ENCODE measurements at regions not wholly inside any gene's neighbourhood (a gene's known extent, or its start where the extent isn't known, plus 50 kb on each side); places are given as distances from the start of the nearest gene placed in this dataset.

GRCh38 chr3:3603351-3603750 is 195.9 kb upstream of the LRRN1 start:
- H3K9me3 ChIP-seq (ENCODE audit: insufficient read depth, low read length) = no peaks in the 10 kb centered on the region
- TF ChIP-seq CTCF (IDR thresholded peaks at IDR 0.05; ENCODE audit: low read depth, low read length) (no peak), EZH2phosphoT487 (IDR thresholded peaks at IDR 0.05; ENCODE audit: low read depth) (no peak)
- H3K4me1 ChIP-seq (ENCODE audit: low read length) = no peaks in the 10 kb centered on the region
- no peak overlapping the region for H3K4me3 ChIP-seq (ENCODE audit: low read length)
- 0 out of 2 replicates have a peak, but pooled peaks cover 7% of the 10 kb centered on the region for H3K27me3 ChIP-seq (ENCODE audit: low read depth, low read length)
- H2AFZ ChIP-seq (ENCODE audit: low read depth, low read length) = no peak overlapping the region
- H4K20me1 ChIP-seq (ENCODE audit: insufficient read depth, low read length) = no peaks in the 10 kb centered on the region
- H3K27ac ChIP-seq (ENCODE audit: low read length) = no peak overlapping the region
- H3K79me2 ChIP-seq (ENCODE audit: low read length) = no peaks in the 10 kb centered on the region
- no peak overlapping the region for H3K4me2 ChIP-seq (ENCODE audit: low read length)
- no peaks in the 10 kb centered on the region for H3K36me3 ChIP-seq (replicated peaks; ENCODE audit: low read depth, low read length)
- no peak overlapping the region for H3K9ac ChIP-seq (ENCODE audit: low read length)

GRCh38 chr3:3600665-3601340 is 198.4 kb upstream of the LRRN1 start:
- H3K9ac ChIP-seq (ENCODE audit: low read length) = no peak overlapping the region
- no peak overlapping the region for H3K4me2 ChIP-seq (ENCODE audit: low read length)
- H4K20me1 ChIP-seq (ENCODE audit: insufficient read depth, low read length) = no peaks in the 10 kb centered on the region
- no peak overlapping the region for H3K4me3 ChIP-seq (ENCODE audit: low read length)
- no peaks in the 10 kb centered on the region for H3K27me3 ChIP-seq (ENCODE audit: low read depth, low read length)
- no peak overlapping the region for H2AFZ ChIP-seq (ENCODE audit: low read depth, low read length)
- no peaks in the 10 kb centered on the region for H3K79me2 ChIP-seq (ENCODE audit: low read length)
- H3K9me3 ChIP-seq (ENCODE audit: insufficient read depth, low read length) = no peaks in the 10 kb centered on the region
- TF ChIP-seq EZH2phosphoT487 (IDR thresholded peaks at IDR 0.05; ENCODE audit: low read depth) = no peak
- no peak for TF ChIP-seq CTCF (IDR thresholded peaks at IDR 0.05; ENCODE audit: low read depth, low read length)
- no peak overlapping the region for H3K27ac ChIP-seq (ENCODE audit: low read length)
- no peaks in the 10 kb centered on the region for H3K4me1 ChIP-seq (ENCODE audit: low read length)
- no peaks in the 10 kb centered on the region for H3K36me3 ChIP-seq (replicated peaks; ENCODE audit: low read depth, low read length)

GRCh38 chr3:3599016-3599415 is 200.2 kb upstream of the LRRN1 start:
- TF ChIP-seq EZH2phosphoT487 (IDR thresholded peaks at IDR 0.05; ENCODE audit: low read depth) = no peak
- TF ChIP-seq CTCF (IDR thresholded peaks at IDR 0.05; ENCODE audit: low read depth, low read length) = no peak

GRCh38 chr3:3594986-3595385 is 204.2 kb upstream of the LRRN1 start:
- H3K4me2 ChIP-seq (ENCODE audit: low read length) = no peak overlapping the region
- H3K9ac ChIP-seq (ENCODE audit: low read length) = no peak overlapping the region
- no peaks in the 10 kb centered on the region for H3K9me3 ChIP-seq (ENCODE audit: insufficient read depth, low read length)
- H3K4me3 ChIP-seq (ENCODE audit: low read length) = no peak overlapping the region
- no peaks in the 10 kb centered on the region for H4K20me1 ChIP-seq (ENCODE audit: insufficient read depth, low read length)
- no peak overlapping the region for H3K27ac ChIP-seq (ENCODE audit: low read length)
- no peak for TF ChIP-seq CTCF (IDR thresholded peaks at IDR 0.05; ENCODE audit: low read depth, low read length)
- no peak for TF ChIP-seq EZH2phosphoT487 (IDR thresholded peaks at IDR 0.05; ENCODE audit: low read depth)
- no peaks in the 10 kb centered on the region for H3K79me2 ChIP-seq (ENCODE audit: low read length)
- H2AFZ ChIP-seq (ENCODE audit: low read depth, low read length) = no peak overlapping the region
- H3K4me1 ChIP-seq (ENCODE audit: low read length) = no peaks in the 10 kb centered on the region
- H3K36me3 ChIP-seq (replicated peaks; ENCODE audit: low read depth, low read length) = no peaks in the 10 kb centered on the region
- no peaks in the 10 kb centered on the region; the same call in 1 of the 2 replicates for H3K27me3 ChIP-seq (ENCODE audit: low read depth, low read length)

More at GRCh38 chr3:3599016-3599415, 200.2 kb upstream of the LRRN1 start:
- no peak overlapping the region for H3K27ac ChIP-seq (ENCODE audit: low read length)
- no peaks in the 10 kb centered on the region for H3K4me1 ChIP-seq (ENCODE audit: low read length)
- H3K4me2 ChIP-seq (ENCODE audit: low read length) = no peak overlapping the region
- no peak overlapping the region for H2AFZ ChIP-seq (ENCODE audit: low read depth, low read length)
- H3K27me3 ChIP-seq (ENCODE audit: low read depth, low read length) = no peaks in the 10 kb centered on the region; the same call in 1 of the 2 replicates
- no peaks in the 10 kb centered on the region for H4K20me1 ChIP-seq (ENCODE audit: insufficient read depth, low read length)
- no peaks in the 10 kb centered on the region for H3K79me2 ChIP-seq (ENCODE audit: low read length)
- no peak overlapping the region for H3K4me3 ChIP-seq (ENCODE audit: low read length)
- H3K36me3 ChIP-seq (replicated peaks; ENCODE audit: low read depth, low read length) = no peaks in the 10 kb centered on the region
- H3K9me3 ChIP-seq (ENCODE audit: insufficient read depth, low read length) = no peaks in the 10 kb centered on the region
- no peak overlapping the region for H3K9ac ChIP-seq (ENCODE audit: low read length)
